Stimulated activated CD8-positive, alpha-beta memory T cell treated with anti-CD3 and anti-CD28 coated beads, Interleukin-4, amount 100 ng/mL, for 4 hours (primary cell): ENCODE measurements at regions not wholly inside any gene's neighbourhood (a gene's known extent, or its start where the extent isn't known, plus 50 kb on each side); places are given as distances from the start of the nearest gene placed in this dataset.

Experiments used
- DNase-seq, 2 donors: peaks; one replicate each; pipeline ENCODE4 v3.0.0-alpha.2; 2020; ENCODE audit warnings: low read depth in 2 of 2, low spot score in 1 of 2

DNA sequence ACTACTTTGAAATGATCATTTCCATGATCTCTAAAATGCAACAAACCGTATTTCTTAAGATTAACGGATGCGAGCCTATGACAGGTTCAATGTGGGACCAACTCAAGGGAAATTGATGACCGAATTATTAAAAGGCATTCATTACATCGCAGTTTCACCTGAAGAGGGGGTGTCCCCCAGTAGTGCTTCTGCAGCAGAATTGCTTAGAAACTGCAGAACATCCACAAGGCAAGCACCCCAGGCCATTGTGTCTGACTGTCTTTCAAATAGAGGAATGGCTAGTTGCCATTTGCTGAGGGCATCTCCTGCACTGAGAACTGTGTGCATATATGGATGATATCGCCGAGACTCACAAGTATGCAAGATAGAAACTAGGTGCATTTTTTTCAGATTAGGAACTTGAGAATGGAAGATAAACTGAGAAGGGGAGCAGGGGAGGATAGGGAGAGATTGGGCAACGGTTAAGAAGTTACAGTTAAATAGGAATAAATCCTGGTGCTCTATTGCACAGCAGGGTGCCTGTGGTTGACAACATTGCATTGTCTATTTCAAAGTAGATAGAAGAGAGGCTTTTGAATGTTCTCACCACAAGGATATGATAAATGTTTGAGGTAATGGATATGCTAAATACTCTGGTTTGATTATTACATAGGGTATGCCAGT, 234.3 kb upstream of the PLEKHG7 start:
- no peak for DNase-seq

DNA sequence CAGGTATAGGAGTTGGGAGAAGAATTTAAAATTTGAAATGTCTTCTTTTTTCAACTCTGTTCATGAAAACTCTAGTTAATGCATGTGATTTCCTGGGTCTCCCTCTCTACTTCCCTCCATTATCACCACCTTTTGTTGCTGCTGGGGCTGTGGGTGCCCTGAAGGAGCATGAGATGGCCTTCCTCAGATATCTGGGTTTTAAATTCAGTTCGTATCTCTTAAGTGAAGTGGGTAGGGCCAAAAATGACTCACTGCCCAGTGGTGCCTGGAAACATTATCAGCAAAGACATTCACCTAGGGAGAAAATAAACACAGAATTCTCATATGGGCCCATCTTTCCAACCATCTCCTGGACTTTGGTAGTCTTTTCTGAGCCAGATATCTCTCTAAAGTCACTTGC, 234.9 kb upstream of the PLEKHG7 start:
- DNase-seq = no peak

DNA sequence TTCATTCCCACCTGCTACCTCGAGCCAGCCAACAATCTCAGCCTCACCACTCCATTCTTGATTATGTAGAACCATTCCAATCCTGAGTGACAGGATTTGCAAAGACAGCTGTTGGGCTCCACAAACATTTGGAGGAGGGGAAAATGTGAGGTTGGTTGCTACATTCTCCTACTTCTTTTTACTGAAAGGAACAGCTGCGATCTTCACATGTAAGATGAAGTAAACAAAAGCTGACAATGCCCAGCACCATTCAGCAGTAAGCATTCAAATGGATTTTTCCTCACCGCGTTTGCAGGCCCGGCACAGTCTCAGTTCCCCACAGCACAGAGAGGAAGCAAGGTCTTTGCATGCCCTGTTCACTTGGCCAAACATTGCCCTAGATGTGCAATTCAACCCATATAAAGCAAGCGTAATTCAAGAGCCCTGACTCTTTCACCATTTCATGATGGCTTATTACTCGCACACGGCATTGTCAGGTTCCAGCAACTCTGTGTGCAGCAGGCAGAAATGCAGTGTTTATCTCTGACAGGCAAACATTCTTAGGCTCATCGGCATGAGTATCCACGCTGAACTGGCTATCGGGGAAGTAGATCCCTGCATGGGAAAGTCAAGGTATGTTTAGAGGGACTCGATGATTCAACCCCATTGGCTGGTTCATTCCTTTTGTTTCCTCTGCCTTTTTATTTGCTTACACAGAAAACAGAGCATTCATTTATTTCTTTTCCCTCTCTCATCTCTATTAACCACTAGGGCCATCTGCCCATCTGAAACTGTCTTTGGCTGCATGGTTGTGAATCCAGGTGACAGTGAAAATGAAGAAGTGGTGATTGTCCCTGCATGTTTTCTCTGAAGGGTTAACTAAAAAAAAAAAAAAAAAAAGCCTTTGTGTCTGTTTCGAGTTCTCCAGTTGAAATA, 236.1 kb upstream of the PLEKHG7 start:
- no peak for DNase-seq

DNA sequence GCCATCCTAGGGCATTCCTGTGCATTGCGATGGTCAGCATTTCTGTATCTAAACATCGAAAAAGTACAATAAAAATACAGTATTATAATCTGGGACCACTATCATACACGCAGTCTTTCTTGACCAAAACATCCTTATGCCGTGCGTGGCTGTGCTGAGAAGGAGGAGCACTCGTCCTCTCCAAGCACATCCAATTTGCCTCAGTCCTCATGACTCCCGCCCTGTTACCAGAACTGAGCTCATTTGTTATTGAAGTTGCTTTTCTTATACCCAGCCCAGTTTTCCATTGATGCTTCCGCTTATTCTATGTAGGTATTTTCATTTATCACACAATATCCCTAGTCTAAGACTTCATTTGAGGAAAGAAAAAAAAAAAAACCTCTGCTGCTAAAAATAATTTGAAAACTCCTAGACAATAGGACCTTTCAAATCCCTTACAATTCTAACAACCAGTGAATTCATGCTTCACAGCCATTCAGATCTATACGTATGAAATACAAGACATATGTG, 236.9 kb upstream of the PLEKHG7 start:
- no peak for DNase-seq

DNA sequence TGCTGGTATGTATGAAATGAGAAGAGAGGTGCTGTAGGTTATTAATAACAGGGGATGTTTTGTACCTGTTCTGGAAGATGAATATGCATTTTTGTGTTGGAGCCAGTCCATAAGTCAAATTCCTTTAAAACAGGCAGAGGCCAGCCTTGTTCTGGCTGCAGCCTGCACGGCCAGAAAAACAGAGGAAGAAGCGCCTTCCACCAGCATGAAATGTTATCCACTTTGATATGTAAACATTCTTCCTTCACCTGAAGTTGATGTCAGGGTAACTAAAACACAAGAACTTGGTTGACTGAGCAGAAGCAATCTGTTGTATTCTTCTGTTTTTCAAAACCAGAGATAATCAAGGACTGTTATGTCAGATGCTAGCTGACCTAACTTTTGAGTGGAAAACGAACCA, 237.9 kb upstream of the PLEKHG7 start:
- DNase-seq = no peak

DNA sequence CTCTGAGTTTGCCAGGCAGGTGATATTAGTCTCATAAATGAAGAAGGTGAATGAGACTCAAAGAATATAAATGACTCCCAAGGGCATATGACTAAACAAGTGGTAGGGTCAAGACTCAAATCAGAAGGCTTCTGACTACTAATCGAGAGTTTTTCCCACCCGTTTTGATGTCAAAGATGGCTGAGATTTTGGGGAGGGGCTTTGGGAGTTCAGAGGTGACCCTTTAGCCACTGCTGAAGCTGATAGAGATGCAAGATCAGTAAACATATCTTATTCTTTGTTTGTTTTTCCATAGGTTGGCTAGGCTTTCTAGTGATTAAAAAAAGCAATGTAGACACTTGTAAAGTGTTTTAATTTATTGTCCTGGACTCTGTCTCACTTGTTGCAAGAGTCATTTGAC, 239.6 kb upstream of the PLEKHG7 start:
- DNase-seq = no peak

DNA sequence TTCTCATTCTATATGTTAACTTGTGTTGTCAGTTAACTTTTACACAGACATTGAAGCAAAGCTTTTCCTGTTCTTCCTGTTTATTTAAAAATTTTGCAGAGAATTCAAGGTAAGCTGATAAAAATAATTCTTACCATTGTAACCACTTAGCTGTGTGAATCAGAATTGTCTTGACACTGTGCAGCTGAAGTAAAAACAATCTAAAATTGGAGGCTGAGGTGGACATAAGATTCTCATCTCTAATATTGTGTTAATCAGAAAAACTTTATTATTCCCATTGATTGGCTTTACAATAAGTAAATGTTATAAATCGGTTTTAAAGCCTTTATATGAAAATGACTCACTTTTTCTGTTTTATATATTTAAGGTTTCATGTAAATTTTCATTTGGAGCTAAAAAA, 240.3 kb upstream of the PLEKHG7 start:
- no peak for DNase-seq

DNA sequence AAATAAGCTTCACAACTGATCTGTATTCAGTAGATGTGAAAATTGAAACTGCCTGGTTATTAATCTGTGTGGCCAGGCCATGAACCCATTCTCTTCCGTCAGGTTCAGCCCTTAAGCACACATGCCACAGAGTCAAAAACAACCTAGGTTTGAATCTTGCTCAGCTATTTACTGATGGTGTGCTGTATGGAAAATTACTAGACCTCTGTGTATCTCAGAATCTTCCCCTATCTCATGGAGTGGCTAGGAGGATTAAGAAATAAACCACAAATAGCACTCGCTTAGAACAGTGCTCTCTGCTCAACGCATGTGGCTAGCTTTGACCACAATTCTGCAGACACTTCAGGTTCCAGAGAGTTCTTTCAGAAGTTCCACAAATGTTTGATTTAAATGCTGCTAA, 240.7 kb upstream of the PLEKHG7 start:
- no peak for DNase-seq

DNA sequence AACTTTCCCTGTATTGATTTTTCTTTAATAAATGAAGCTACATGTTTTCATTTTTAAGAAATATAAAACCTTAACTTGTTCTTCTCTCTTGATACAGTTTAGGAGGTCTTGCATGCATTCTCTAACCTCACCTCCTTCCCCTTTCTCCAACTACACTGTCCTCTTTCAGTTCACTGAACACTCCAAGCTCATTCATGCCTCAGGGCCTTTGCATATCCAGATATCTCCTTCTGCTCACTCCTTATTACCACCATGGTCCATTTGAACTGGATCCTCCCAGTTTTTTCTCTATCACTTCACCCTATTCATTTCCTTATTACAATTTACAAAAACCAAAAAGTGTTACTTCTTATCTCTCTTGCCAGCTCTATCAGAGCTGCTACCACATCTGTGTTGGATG, 242.9 kb upstream of the PLEKHG7 start:
- DNase-seq = no peak

DNA sequence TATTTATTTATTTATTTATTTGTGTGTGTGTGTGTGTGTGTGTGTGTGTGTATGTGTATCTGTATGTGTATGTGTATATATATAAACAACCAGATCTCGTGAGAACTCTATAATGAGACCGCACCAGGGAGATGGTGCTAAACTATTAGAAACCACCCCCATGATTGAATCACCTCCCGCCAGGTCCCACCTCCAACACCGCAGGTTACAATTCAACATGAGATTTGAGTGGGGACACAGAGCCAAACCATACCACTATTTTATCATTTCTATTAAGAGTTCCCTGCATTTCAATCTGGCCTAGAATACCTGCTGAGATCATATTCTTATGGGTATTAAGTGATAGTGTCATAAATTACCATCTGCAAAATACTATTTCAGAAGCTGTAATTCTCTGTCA, 243.8 kb upstream of the PLEKHG7 start:
- DNase-seq = no peak

DNA sequence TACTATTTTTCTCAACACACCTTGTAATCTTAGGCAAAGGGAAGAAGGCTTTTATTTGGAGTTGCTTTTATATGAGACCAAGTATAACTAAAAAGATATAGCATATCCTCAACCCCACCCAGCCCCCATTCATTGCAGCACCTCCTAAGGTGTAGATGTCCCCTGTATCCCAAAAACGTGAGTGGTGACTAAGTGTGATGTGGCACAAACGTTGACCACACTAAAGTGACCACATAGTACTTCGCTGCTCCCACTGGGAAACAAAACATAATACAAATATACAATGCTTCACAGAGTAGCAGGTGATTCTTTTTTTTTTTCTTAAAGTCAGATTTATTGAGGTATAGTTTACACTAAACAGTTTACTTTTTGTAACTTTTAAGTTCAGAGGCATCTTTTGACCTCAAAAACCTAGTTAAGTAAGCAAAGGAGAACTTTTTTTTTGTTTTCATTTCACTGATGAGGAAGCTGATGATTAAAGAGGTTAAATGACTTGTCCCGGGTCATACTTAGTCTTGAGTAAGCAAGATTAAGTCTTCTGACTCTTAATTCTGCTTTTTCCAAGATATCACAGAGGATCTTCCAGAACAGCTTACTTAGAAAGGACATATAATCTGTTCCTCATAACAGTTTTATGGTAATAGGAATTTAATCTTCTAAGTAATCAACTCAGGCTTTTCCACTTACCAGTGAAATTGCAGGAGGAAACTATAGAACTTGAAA, 245.2 kb upstream of the PLEKHG7 start:
- DNase-seq = no peak

DNA sequence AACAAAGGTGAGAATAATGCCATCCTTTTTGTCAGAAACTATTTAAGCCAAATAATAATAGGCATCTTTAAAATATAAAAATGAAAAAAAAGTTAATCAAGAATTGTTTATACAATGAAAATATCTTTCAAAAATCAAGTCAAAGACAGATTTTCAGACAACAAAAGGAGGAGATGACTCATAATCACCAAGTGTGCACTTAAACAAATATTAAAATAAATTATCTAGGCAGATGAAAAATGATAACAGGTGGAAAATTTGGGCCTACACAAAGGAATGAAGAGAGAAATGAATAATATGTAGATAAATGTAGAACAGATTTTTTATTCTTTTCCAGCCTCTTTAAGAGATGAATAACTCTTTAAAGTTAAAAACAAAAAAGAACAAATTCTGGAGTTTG, 250.0 kb upstream of the PLEKHG7 start:
- no peak for DNase-seq

DNA sequence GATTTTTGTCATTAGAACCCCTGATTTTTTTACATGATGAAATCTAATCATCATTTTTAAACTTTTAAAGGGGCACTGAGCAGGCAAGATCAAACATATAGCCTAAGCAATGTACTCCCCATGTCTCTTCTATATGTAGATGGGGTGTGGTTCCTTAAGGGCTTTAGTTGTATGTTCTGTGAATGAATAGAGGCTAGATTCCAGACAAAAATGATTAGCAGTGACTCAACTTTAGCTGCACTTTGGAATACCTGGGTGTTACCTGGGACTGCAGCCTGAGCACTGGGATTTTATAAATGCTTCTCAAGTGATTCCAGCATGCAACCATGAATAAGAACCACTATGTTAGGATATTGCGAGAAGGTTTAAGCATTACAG, 256.7 kb upstream of the PLEKHG7 start:
- DNase-seq = no peak

DNA sequence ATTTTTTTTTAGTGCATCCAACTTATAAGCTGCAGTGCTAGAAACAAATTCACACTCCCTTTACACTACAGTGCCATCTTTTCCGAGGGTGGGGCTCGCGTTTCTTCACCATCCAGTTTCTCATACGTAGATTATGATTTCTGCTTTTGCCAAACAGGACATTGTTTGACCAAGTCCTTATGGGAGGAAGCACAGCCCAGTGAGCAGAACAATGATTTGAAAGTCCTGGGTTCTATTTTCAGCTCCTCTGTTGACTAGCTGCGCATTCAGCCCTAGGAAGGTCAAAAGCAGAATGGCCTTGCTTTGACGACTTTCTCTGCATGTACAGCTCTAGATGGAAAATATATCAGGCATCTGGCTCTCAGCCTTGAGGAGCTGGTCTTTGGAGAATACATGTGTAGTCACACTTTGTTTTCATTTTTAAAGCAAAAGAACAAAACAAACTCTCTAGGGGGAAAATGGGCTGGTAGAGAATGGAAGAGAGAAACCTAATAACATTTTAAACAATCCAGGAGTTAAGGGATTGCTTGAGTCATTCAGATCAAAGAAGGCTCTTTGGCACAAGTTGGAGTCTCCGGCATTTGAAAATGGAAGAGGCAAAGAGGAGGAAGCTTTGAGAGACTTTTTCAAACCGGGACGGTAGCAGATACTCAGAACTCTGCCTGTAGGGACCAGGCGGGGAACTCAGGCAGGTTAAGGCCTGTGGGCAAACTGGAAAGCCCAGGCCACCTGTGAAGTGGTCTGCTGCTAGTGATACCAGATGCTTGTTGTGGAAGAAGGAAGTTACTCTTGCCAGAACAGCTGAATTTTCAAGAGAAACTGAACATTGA, 257.3 kb upstream of the PLEKHG7 start:
- no peak for DNase-seq

DNA sequence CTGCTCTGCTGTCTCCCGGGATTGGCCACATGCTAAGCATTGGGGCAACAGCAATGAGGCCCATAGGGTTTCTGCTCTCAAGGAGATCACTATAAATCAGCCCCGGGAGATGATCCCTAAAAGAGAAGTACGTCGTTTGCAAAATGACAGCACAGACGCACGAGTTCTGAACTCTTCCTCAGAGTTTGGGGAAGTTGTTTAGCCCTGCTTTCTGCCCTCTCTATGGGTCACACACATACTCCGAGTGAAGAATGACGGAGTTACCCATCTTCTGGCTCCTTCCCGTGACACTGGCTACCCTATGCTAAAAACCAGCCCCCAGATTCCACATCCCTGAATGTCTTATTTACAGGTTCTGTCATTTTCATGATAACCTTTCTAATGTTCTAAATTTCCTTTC, 258.0 kb upstream of the PLEKHG7 start:
- DNase-seq = no peak

DNA sequence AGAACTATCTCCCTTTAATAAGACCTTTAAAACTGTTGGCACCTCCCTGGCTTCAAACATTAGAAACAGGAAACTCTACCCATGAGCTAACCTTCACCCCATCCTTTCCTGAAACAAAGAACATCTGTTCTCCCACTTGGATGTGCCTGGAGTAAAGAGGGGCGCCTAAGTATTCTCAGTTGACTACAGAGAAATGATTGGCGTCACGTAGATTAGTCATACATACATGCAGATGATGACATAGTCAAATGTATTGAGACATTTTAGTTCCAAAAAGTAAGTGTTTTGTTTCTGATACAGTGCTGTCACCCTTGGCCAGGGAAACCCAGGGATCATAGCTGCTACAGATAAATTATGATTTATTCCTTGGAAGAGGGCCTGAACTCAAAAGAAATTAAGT, 260.0 kb upstream of the PLEKHG7 start:
- DNase-seq = no peak

DNA sequence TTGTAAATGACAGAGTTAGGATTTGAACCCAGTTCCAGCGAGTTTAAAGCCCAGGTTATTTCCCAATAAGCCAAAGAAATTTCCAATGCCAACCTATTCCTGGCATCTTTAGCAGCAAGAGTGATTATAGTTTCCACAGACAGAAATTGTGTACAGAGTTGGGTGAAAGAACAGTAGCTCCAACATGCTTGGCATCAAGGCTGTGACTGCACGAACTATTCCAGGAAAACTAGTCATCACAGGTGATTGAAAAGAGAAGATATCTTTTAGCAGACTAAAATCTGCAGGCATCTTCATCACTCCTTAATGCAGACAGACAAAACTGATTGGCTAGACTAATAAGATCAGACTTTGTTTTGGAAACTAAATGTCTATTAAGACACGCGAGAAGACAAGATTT, 262.7 kb upstream of the PLEKHG7 start:
- DNase-seq = no peak

DNA sequence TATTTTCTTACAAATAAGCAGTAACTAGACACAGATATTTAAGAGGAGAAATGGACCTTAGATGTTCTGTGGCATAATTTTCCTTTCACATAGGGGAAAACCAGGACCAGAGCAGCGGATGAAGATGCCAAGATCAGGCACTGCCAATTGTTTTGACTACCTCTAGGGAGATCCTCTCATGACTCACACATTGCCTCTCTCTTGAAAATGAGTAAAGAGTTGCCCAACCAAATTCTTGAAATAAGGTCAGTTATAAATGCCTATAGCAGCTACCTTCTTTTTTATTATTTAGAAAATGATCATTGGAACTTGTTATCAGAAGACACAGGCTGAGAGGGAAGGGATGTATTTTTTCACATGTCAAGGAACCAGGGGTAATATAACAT, 263.4 kb upstream of the PLEKHG7 start:
- no peak for DNase-seq

DNA sequence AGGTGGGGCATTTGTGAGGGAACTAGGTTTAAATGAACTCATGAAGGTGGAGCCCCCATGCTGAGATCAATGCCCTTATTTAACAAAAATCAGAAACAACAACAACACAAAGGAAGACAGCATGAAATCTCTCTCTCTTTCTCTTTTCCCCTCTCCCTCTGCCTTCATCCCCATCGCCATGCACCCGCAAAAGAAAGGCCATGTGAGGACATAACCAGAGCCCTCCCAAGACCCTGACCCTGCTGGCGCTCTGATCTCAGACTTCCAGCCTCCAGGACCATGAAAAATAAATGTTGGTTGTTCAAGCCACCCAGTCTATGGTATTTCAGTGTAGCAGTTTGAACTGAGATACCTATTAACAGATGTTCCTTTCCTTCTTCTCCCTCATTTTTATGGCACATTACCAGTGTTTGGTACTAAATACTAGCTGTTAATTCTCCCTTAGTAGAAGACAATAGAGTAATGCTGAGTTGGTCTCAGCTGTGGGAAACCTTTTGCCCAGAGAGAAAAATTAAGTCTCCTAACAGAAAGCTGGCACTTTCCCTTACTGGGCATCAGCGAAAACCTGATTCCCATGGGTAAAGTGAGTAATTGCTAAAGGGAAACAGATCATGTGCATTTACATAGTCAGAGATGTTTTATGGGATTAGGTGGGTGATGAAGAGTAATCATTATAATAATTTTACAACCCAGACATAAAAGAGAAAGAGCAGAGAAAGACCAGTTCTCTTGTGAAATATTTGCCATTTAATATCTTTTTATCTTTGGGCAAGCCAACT, 264.0 kb upstream of the PLEKHG7 start:
- DNase-seq = no peak

DNA sequence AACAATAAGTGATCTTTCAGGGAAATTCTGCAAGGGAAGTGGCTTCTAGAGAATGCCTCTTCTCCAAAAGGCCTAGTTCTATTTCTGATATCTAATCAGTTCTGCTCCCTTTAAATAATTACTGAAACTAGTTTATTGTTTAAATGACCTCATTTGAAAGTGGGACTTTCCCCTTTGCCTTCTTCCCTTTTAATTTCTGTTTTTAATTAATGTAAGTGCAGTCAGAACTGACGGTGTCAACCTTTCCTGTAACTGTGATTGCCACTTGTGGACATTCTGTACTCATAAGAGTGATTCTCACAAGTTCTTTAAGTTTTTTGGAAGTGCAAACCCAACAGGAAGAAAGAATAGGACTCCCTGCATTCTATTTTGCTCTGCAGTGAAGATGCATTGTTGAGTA, 265.3 kb upstream of the PLEKHG7 start:
- no peak for DNase-seq
